Panc1 (cell line): ENCODE measurements at regions not wholly inside any gene's neighbourhood (a gene's known extent, or its start where the extent isn't known, plus 50 kb on each side); places are given as distances from the start of the nearest gene placed in this dataset.

Experiments used
- ATAC-seq: fragments of 200-7000 bp; cut with Tn5 transposase; 2 replicates; pipeline ENCODE4 v1.9.1; 2020; ENCODE audit warnings: mild to moderate bottlenecking, moderate library complexity
- BruUV-seq: library from RNA; stranded (reverse); fragments of 400-500 nt; replicated peaks from 2 replicates; lab custom pipeline; 2021; lab: Mats Ljungman, UMichigan
- CTCF ChIA-PET: fragments of 300-600 bp; sonication (Branson Sonifier 250); formaldehyde crosslinking; loops from one replicate; lab custom pipeline; 2022; ENCODE audit warnings: antibody characterized with exemption; lab: Charles Lee
- POLR2A ChIA-PET: fragments of 300-600 bp; sonication (Branson Sonifier 250); formaldehyde crosslinking; loops from one replicate; lab custom pipeline; 2022; ENCODE audit warnings: antibody characterized with exemption; lab: Charles Lee
- DNase-seq: peaks from one replicate; pipeline ENCODE4 v3.0.0-alpha.2; 2010; ENCODE audit warnings: low read depth, low spot score
- H3K27ac ChIP-seq: 2 replicates; pipeline ENCODE4 v1.5.1; 2011; ENCODE audit warnings: mild to moderate bottlenecking, low read length, inconsistent platforms
- H3K27me3 ChIP-seq: fragments of 200-500 bp; sonication (Bioruptor generic); 2 replicates; pipeline ENCODE4 v1.6.0; 2014; ENCODE audit warnings: low read length, inconsistent platforms; ENCODE audit not compliant: control insufficient read depth, insufficient read depth
- H3K36me3 ChIP-seq: fragments of 200-500 bp; sonication (Bioruptor generic); 2 replicates; pipeline ENCODE4 v1.5.1; 2014; ENCODE audit warnings: inconsistent platforms, mild to moderate bottlenecking, low read length, moderate library complexity; ENCODE audit not compliant: control insufficient read depth, insufficient read depth
- H3K4me1 ChIP-seq: 2 replicates; pipeline ENCODE4 v1.5.1; 2011; ENCODE audit warnings: inconsistent platforms, mild to moderate bottlenecking, low read length, moderate library complexity; ENCODE audit not compliant: control insufficient read depth, insufficient read depth
- H3K4me3 ChIP-seq, 2 experiments: 2 replicates each; pipeline ENCODE4 v1.5.1; 2011 to 2012; ENCODE audit warnings: low read depth in 2 of 2, low read length in 2 of 2, mild to moderate bottlenecking in 2 of 2, inconsistent platforms in 1 of 2, moderate library complexity in 1 of 2
- H3K9me3 ChIP-seq: fragments of 200-500 bp; sonication (Bioruptor generic); 2 replicates; pipeline ENCODE4 v1.5.1; 2014; ENCODE audit warnings: low read depth, mild to moderate bottlenecking, inconsistent platforms, low read length, moderate library complexity; ENCODE audit not compliant: control insufficient read depth, insufficient read depth
- CTCF ChIP-seq: fragments of 450-650 bp; IDR thresholded peaks from 2 replicates; pipeline ENCODE4 v1.5.1; 2017; ENCODE audit warnings: mild to moderate bottlenecking
- POLR2AphosphoS5 ChIP-seq: IDR thresholded peaks from 2 replicates; pipeline ENCODE4 v1.6.1; 2012; ENCODE audit warnings: mild to moderate bottlenecking, low read depth, low read length, moderate library complexity
- REST ChIP-seq, 2 experiments: IDR thresholded peaks; 2 replicates each; pipeline ENCODE4 v1.6.1; 2011 to 2012; ENCODE audit warnings: low read depth in 2 of 2, control low read depth in 1 of 2, low read length in 1 of 2, mild to moderate bottlenecking in 1 of 2, moderate library complexity in 1 of 2; ENCODE audit not compliant: insufficient read depth in 1 of 2
- SIN3A ChIP-seq: IDR thresholded peaks from 2 replicates; pipeline ENCODE4 v1.6.1; 2012; ENCODE audit warnings: low read depth, mild to moderate bottlenecking, low read length, moderate library complexity, borderline replicate concordance; ENCODE audit not compliant: insufficient read depth
- TCF7L2 ChIP-seq: IDR thresholded peaks from 2 replicates; pipeline ENCODE4 v1.6.1; 2011; ENCODE audit warnings: mild to moderate bottlenecking, low read depth, low read length, inconsistent platforms
- in situ Hi-C: cut with HindIII; loops from 2 replicates; pipeline ENCODE4 v1.10.0; 2016; ENCODE audit warnings: low sequenced_read_pairs, low pct_unique_long_range_greater_than_20kb
- intact Hi-C: fragments of 100-400 bp; cut with micrococcal nuclease; formaldehyde crosslinking; loops from one replicate; pipeline ENCODE4 v1.10.0; 2022; ENCODE audit not compliant: unreplicated experiment

- H3K9me3 ChIP-seq, result no peaks in the 10 kb centered on the region
- DNase-seq (no peak), ATAC-seq (no peak)
- BruUV-seq, result no TSS peak
- H3K4me1 ChIP-seq, result no peaks in the 10 kb centered on the region
- no peak overlapping the region for H3K4me3 ChIP-seq
- H3K36me3 ChIP-seq, result no peaks in the 10 kb centered on the region
- in situ Hi-C loops, result no loop called here
- POLR2A ChIA-PET, result no interaction called here
- no peaks in the 10 kb centered on the region for H3K27me3 ChIP-seq
- no peak overlapping the region for H3K27ac ChIP-seq
- intact Hi-C loops, result loop anchor here (10.0 kb wide), 1 partner anchor 47 kb away; no protein-coding TSS in a partner anchor
- no peak for TF ChIP-seq REST (IDR thresholded peaks at IDR 0.05; ENCODE audit: insufficient read depth in 1 of 2, low read depth in 2 of 2, low read length in 1 of 2)
- TF ChIP-seq POLR2AphosphoS5, result no peak
- no peak for TF ChIP-seq SIN3A
- TF ChIP-seq TCF7L2, result no peak
- TF ChIP-seq CTCF, result no peak
- CTCF ChIA-PET, result no interaction called here
Observed at GRCh38 chr7:34407586-34407985, 250.4 kb upstream of the NPSR1 start.

GRCh38 chr7:34417781-34418180 lies 240.2 kb upstream of the NPSR1 start:
- DNase-seq, result no peak
- POLR2A ChIA-PET, result no interaction called here
- no peak for TF ChIP-seq CTCF
- no peak for TF ChIP-seq REST (IDR thresholded peaks at IDR 0.05; ENCODE audit: insufficient read depth in 1 of 2, low read depth in 2 of 2, low read length in 1 of 2)
- TF ChIP-seq POLR2AphosphoS5, result no peak
- TF ChIP-seq SIN3A, result no peak
- TF ChIP-seq TCF7L2, result no peak
- in situ Hi-C loops, result no loop called here
- no peak overlapping the region for H3K27ac ChIP-seq
- CTCF ChIA-PET, result no interaction called here
- no peaks in the 10 kb centered on the region for H3K9me3 ChIP-seq
- H3K36me3 ChIP-seq, result no peaks in the 10 kb centered on the region
- intact Hi-C loops, result no loop called here
- H3K4me1 ChIP-seq, result no peaks in the 10 kb centered on the region
- ATAC-seq, result no peak
- BruUV-seq, result no TSS peak
- no peaks in the 10 kb centered on the region for H3K27me3 ChIP-seq
- no peak overlapping the region for H3K4me3 ChIP-seq
